H1 (cell line): ENCODE measurements at regions not wholly inside any gene's neighbourhood (a gene's known extent, or its start where the extent isn't known, plus 50 kb on each side); places are given as distances from the start of the nearest gene placed in this dataset.

Experiments used
- CHD7 ChIP-seq: fragments of 300-600 bp; sonication (generic); IDR thresholded peaks from 2 replicates; pipeline ENCODE4 v1.7.1; 2012; ENCODE audit warnings: low read length, moderate library complexity, mild to moderate bottlenecking, inconsistent platforms; ENCODE audit not compliant: insufficient replicate concordance
- CTCF ChIP-seq, 3 experiments: IDR thresholded peaks; 1 replicate in 2 of 3; 2 replicates in 1 of 3; pipeline versions ENCODE4 v1.5.1 to v1.6.1; 2011; ENCODE audit warnings: low read length in 3 of 3, mild to moderate bottlenecking in 3 of 3, inconsistent platforms in 2 of 3, low read depth in 1 of 3, moderate library complexity in 1 of 3; ENCODE audit not compliant: insufficient read depth in 1 of 3; ENCODE audit errors: control extremely low read depth in 1 of 3
- POLR2A ChIP-seq, 2 experiments: IDR thresholded peaks; 1 replicate in 1 of 2; 2 replicates in 1 of 2; pipeline ENCODE4 v1.6.1; 2011; ENCODE audit warnings: low read depth in 2 of 2, low read length in 2 of 2, mild to moderate bottlenecking in 2 of 2; ENCODE audit errors: control extremely low read depth in 1 of 2
- YY1 ChIP-seq: IDR thresholded peaks from 2 replicates; pipeline ENCODE4 v1.6.1; 2011; ENCODE audit warnings: low read depth, mild to moderate bottlenecking, low read length

GRCh38 chr1:195714248-195714647 lies 894.0 kb downstream of the KCNT2 start:
- no peak for TF ChIP-seq YY1
- no peak for TF ChIP-seq CHD7
- TF ChIP-seq CTCF (IDR thresholded peaks at IDR 0.05; ENCODE audit: control extremely low read depth in 1 of 3, insufficient read depth in 1 of 3, low read depth in 1 of 3, low read length in 3 of 3), result no peak
- TF ChIP-seq POLR2A (IDR thresholded peaks at IDR 0.05; ENCODE audit: control extremely low read depth in 1 of 2, low read depth in 2 of 2, low read length in 2 of 2), result no peak
